Lower leg skin (tissue), 3 donors: ENCODE measurements at regions not wholly inside any gene's neighbourhood (a gene's known extent, or its start where the extent isn't known, plus 50 kb on each side); places are given as distances from the start of the nearest gene placed in this dataset.

Experiments
- CTCF ChIP-seq, 3 donors: fragments of 450-650 bp; IDR thresholded peaks; one replicate each; pipeline ENCODE4 v1.5.1; 2016; ENCODE audit warnings: antibody characterized with exemption in 3 of 3, mild to moderate bottlenecking in 3 of 3, moderate library complexity in 2 of 3
- POLR2A ChIP-seq, 2 donors: fragments of 450-650 bp; IDR thresholded peaks; one replicate each; pipeline ENCODE4 v1.6.1; 2016 to 2017; ENCODE audit warnings: antibody characterized with exemption in 2 of 2, mild to moderate bottlenecking in 1 of 2, moderate library complexity in 1 of 2

- no peak for TF ChIP-seq CTCF (IDR thresholded peaks at IDR 0.05)
- TF ChIP-seq POLR2A (IDR thresholded peaks at IDR 0.05) = no peak
Measured at GRCh38 chr18:1774261-1774660, 797.0 kb downstream of the METTL4 start.
